Heart left ventricle (tissue), 16 donors: ENCODE measurements at regions not wholly inside any gene's neighbourhood (a gene's known extent, or its start where the extent isn't known, plus 50 kb on each side); places are given as distances from the start of the nearest gene placed in this dataset.

Experiments
- ATAC-seq, 4 donors: fragments of 200-7000 bp; cut with Tn5 transposase; one replicate each; pipeline ENCODE4 v1.9.1; 2020 to 2022; ENCODE audit warnings: moderate library complexity in 4 of 4, mild to moderate bottlenecking in 3 of 4, moderate number of reproducible peaks in 1 of 4
- DNase-seq, 5 donors: peaks; one replicate each; pipeline ENCODE4 v3.0.0-alpha.2; 2020
- H3K27ac ChIP-seq, 12 donors: fragments of 200-600 bp; sonication (generic) in 4 of 12; one replicate each; pipeline versions ENCODE4 v1.5.0 to v1.8.0; 2016 to 2022; ENCODE audit warnings: mild to moderate bottlenecking in 2 of 12
- H3K27me3 ChIP-seq, 9 donors: fragments of 200-600 bp; sonication (generic) in 2 of 9; one replicate each; pipeline versions ENCODE4 v1.5.1 to v1.8.0; 2016 to 2022; ENCODE audit warnings: mild to moderate bottlenecking in 3 of 9
- H3K36me3 ChIP-seq, 9 donors: fragments of 200-600 bp; sonication (generic) in 2 of 9; one replicate each; pipeline versions ENCODE4 v1.5.0 to v1.8.0; 2018 to 2022; ENCODE audit warnings: mild to moderate bottlenecking in 2 of 9
- H3K4me1 ChIP-seq, 12 donors: fragments of 200-600 bp; sonication (generic) in 4 of 12; one replicate each; pipeline versions ENCODE4 v1.5.0 to v1.8.0; 2016 to 2022; ENCODE audit warnings: mild to moderate bottlenecking in 3 of 12
- H3K4me3 ChIP-seq, 12 donors: fragments of 200-600 bp; sonication (generic) in 4 of 12; one replicate each; pipeline versions ENCODE4 v1.5.0 to v1.8.0; 2017 to 2022; ENCODE audit warnings: mild to moderate bottlenecking in 9 of 12, moderate library complexity in 4 of 12
- H3K9me3 ChIP-seq, 12 donors: fragments of 200-600 bp; sonication (generic) in 4 of 12; one replicate each; pipeline versions ENCODE4 v1.5.0 to v1.8.0; 2016 to 2022; ENCODE audit warnings: mild to moderate bottlenecking in 1 of 12
- CTCF ChIP-seq, 12 donors: fragments of 200-600 bp; sonication (generic) in 4 of 12; IDR thresholded peaks; one replicate each; pipeline versions ENCODE4 v1.5.0 to v1.8.0; 2018 to 2022; ENCODE audit warnings: antibody characterized with exemption in 12 of 12, mild to moderate bottlenecking in 5 of 12
- POLR2A ChIP-seq, 2 donors: fragments of 450-650 bp; IDR thresholded peaks; one replicate each; pipeline ENCODE4 v1.6.1; 2017; ENCODE audit warnings: antibody characterized with exemption in 2 of 2, mild to moderate bottlenecking in 2 of 2, moderate library complexity in 2 of 2
- WGBS, 4 donors: extraction: QIAGEN DNeasy Blood & Tissue Kit in 2 of 4; methylation state at CpG; one replicate each; pipeline versions ENCODE4 v1.1.5 to v1.1.7; 2013 to 2018; 5-methylcytosine and 5-hydroxymethylcytosine counted together
- intact Hi-C, 10 donors: fragments of 100-400 bp; cut with DNase I; formaldehyde crosslinking; loops; one replicate each; pipeline versions ENCODE4 v1.11.1 to v1.14.2; 2022
- donor health status: ischemic (EF 13 %, LVEDD 7.1; RV severe dilation, severe dysfunction).
- donor health status: healthy with polysubstance abuse.
- donor health status: DM: no; HTN: yes; CAD: no.
- donor health status: DM: no; HTN: no; CAD: no.
- donor health status: ischemic (EF 25% LVEDD 6.9; RV normal size, moderate dysfunction).
- donor health status: ischemic (EF 25% LVEDD 5.7; RV mildly dilated, moderate dysfunction).
- donor health status: healthy.
- donor health status: DM: yes; HTN: yes; CAD: no.
- donor health status: ischemic (EF 35%, LVEDD 5.7; RV mildly dilated, moderate dysfunction).
- donor health status: nonischemic (EF 11% LVEDD 7.7; RV severe dilation, severe dysfunction).
- donor health status: DM: yes; HTN: yes; CAD: no.
- donor health status: PGD.
- donor health status: ischemic (EF 29% LVEDD 5.4; RV normal size, mild dysfunction).
- donor health status: nonischemic (EF 23%, LVEDD 6.1; RV moderate dilation, normal function).

- H3K27me3 ChIP-seq: no peaks in the 10 kb centered on the region
- peak overlapping the region in 11 of 12 donors; percentile 21 to 85 (median 67) for H3K27ac ChIP-seq
- H3K4me1 ChIP-seq: peaks cover 0 to 12% (median 6%) of the 10 kb centered on the region in 12 donors
- no peaks in the 10 kb centered on the region for H3K36me3 ChIP-seq
- intact Hi-C loops: no loop called here
- ATAC-seq: peak; percentile 78 to 91 (median 89)
- H3K4me3 ChIP-seq: no peak overlapping the region
- peak in 2 of 5 donors; percentile 23 to 68 for DNase-seq
- TF ChIP-seq CTCF (IDR thresholded peaks at IDR 0.05) (no peak), POLR2A (IDR thresholded peaks at IDR 0.05) (no peak)
- 58 to 71% (median 67%) methylated on average over 5 of the region's 5 CpGs for WGBS, 4 donors
- H3K9me3 ChIP-seq: no peaks in the 10 kb centered on the region
Observed at GRCh38 chr6:163986313-163986712, 571.8 kb downstream of the QKI start.

DNA sequence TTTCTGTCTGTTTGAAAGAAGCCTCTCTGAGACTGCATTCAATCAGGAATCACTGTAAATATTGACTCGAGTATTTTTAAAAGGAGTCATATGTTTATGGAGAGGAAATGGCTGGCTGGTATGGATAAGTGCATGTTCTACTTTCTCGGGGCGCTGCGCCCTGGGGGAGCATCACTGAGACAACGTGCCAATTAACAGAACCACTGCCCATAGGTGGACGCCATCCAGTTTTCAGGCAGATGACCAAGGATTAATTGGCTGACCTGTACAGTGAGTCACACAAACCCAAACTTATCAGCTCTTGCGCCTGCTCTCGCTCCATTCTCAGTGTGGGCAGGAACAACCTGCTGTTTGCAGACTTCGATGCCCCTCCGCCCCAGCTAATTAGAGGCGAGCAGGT is 571.2 kb downstream of the QKI start:
- 60 to 63% (median 61%) methylated on average over 11 of the region's 11 CpGs for WGBS, 4 donors
- Histone ChIP-seq H3K27ac (peak overlapping the region in 11 of 12 donors; percentile 21 to 85 (median 67)), H3K36me3 (no peaks in the 10 kb centered on the region), H3K4me1 (peaks cover 0 to 12% (median 6%) of the 10 kb centered on the region in 12 donors), H3K27me3 (no peaks in the 10 kb centered on the region), H3K4me3 (no peak overlapping the region), H3K9me3 (no peaks in the 10 kb centered on the region)
- TF ChIP-seq POLR2A (IDR thresholded peaks at IDR 0.05): no peak
- TF ChIP-seq CTCF (IDR thresholded peaks at IDR 0.05): no peak
- DNase-seq (peak in 1 of 5 donors; percentile 53), ATAC-seq (peak; percentile 62 to 85 (median 69))
- intact Hi-C loops: no loop called here

DNA sequence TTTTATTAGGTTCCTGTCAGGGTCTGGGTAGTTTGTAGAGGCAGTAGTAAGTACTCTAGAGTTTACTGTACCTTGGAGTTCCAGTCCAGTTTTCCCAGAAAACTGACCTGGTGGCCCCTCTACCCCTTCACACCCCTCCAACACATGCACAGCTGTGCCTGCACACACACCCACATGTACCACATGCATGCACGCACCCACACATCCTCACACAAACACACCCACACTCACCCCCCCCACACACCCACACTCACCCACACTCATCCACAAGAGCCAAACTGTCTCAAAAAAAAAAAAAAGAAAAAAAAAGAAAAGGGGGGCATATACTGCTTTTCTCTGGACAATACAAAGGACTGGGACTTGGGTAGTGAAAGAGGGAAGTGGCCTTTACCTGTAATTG is 570.5 kb downstream of the QKI start:
- Histone ChIP-seq H3K27me3 (no peaks in the 10 kb centered on the region), H3K36me3 (no peaks in the 10 kb centered on the region), H3K4me1 (peaks cover 0 to 12% (median 6%) of the 10 kb centered on the region in 12 donors), H3K27ac (no peak overlapping the region), H3K4me3 (no peak overlapping the region), H3K9me3 (no peaks in the 10 kb centered on the region)
- DNase-seq (no peak), ATAC-seq (no peak)
- no peak for TF ChIP-seq POLR2A (IDR thresholded peaks at IDR 0.05)
- TF ChIP-seq CTCF (IDR thresholded peaks at IDR 0.05): no peak
- 83 to 100% (median 93%) methylated on average over 1 of the region's 1 CpG for WGBS, 4 donors
- intact Hi-C loops: no loop called here

GRCh38 chr6:163984124-163984936 is 569.8 kb downstream of the QKI start:
- H3K36me3 ChIP-seq: no peaks in the 10 kb centered on the region
- H3K4me1 ChIP-seq: peaks cover 0 to 12% (median 6%) of the 10 kb centered on the region in 12 donors
- intact Hi-C loops: no loop called here
- no peak overlapping the region for H3K27ac ChIP-seq
- DNase-seq: no peak
- TF ChIP-seq CTCF (IDR thresholded peaks at IDR 0.05): no peak
- H3K4me3 ChIP-seq: no peak overlapping the region
- 74 to 83% (median 81%) methylated on average over 9 of the region's 9 CpGs for WGBS, 4 donors
- H3K27me3 ChIP-seq: no peaks in the 10 kb centered on the region
- H3K9me3 ChIP-seq: peaks cover 0 to under 1% (median 0%) of the 10 kb centered on the region in 12 donors
- ATAC-seq: no peak
